Neural progenitor cell (in vitro differentiated cells): ENCODE measurements at regions not wholly inside any gene's neighbourhood (a gene's known extent, or its start where the extent isn't known, plus 50 kb on each side); places are given as distances from the start of the nearest gene placed in this dataset.

Source experiments
- DNase-seq: peaks from one replicate; pipeline ENCODE4 v3.0.0-alpha.2; 2016; ENCODE audit warnings: low spot score
- H2AFZ ChIP-seq: fragments of 200-600 bp; sonication (generic); replicated peaks from 2 replicates; pipeline ENCODE4 v1.6.1; 2016; ENCODE audit warnings: antibody characterized with exemption
- H3F3A ChIP-seq: fragments of 200-600 bp; sonication (generic); 2 replicates; pipeline ENCODE4 v1.6.1; 2016; ENCODE audit warnings: antibody characterized with exemption, low read depth
- H3K27ac ChIP-seq: fragments of 200-600 bp; sonication (generic); 2 replicates; pipeline ENCODE4 v1.5.1; 2016; ENCODE audit warnings: mild to moderate bottlenecking
- H3K27me3 ChIP-seq: fragments of 200-600 bp; sonication (generic); 2 replicates; pipeline ENCODE4 v1.6.1; 2016; ENCODE audit warnings: mild to moderate bottlenecking, moderate library complexity
- H3K36me3 ChIP-seq: fragments of 200-600 bp; sonication (generic); 2 replicates; pipeline ENCODE4 v1.5.1; 2016
- H3K4me1 ChIP-seq: fragments of 200-600 bp; sonication (generic); 2 replicates; pipeline ENCODE4 v1.6.1; 2016; ENCODE audit warnings: mixed run types
- H3K4me2 ChIP-seq: fragments of 200-600 bp; sonication (generic); 2 replicates; pipeline ENCODE4 v1.6.1; 2016
- H3K4me3 ChIP-seq: fragments of 200-600 bp; sonication (generic); 2 replicates; pipeline ENCODE4 v1.5.1; 2016
- H3K79me2 ChIP-seq: fragments of 200-600 bp; sonication (generic); 2 replicates; pipeline ENCODE4 v1.6.1; 2016; ENCODE audit warnings: low read depth
- H3K9ac ChIP-seq: fragments of 200-600 bp; sonication (generic); 2 replicates; pipeline ENCODE4 v1.6.1; 2016
- H3K9me3 ChIP-seq: fragments of 200-600 bp; sonication (generic); 2 replicates; pipeline ENCODE4 v1.5.1; 2016; ENCODE audit warnings: low read depth
- H4K20me1 ChIP-seq: fragments of 200-600 bp; sonication (generic); 2 replicates; pipeline ENCODE4 v1.6.1; 2016; ENCODE audit warnings: low read depth
- H3K27ac Mint-ChIP-seq: 3 replicates; pipeline ENCODE4 v1.8.0; 2021; ENCODE audit warnings: mixed read lengths
- H3K27me3 Mint-ChIP-seq: 2 replicates; pipeline ENCODE4 v1.8.0; 2022; ENCODE audit warnings: low read depth, mild to moderate bottlenecking, inconsistent platforms, moderate library complexity, mixed read lengths; ENCODE audit not compliant: insufficient read depth
- H3K36me3 Mint-ChIP-seq: 3 replicates; pipeline ENCODE4 v1.8.0; 2021; ENCODE audit warnings: mixed read lengths
- H3K4me1 Mint-ChIP-seq: 3 replicates; pipeline ENCODE4 v1.8.0; 2021; ENCODE audit warnings: mixed read lengths
- H3K4me3 Mint-ChIP-seq: 3 replicates; pipeline ENCODE4 v1.8.0; 2021; ENCODE audit warnings: mild to moderate bottlenecking, moderate library complexity, mixed read lengths
- H3K9me3 Mint-ChIP-seq: 3 replicates; pipeline ENCODE4 v1.8.0; 2020; ENCODE audit warnings: mixed read lengths
- CTCF ChIP-seq: fragments of 200-600 bp; sonication (generic); IDR thresholded peaks from 2 replicates; pipeline ENCODE4 v1.5.1; 2017; ENCODE audit warnings: antibody characterized with exemption, mild to moderate bottlenecking
- EZH2 ChIP-seq: fragments of 200-600 bp; sonication (generic); IDR thresholded peaks from 2 replicates; pipeline ENCODE4 v1.6.1; 2017; ENCODE audit warnings: antibody characterized with exemption, mild to moderate bottlenecking, moderate library complexity
- EZH2phosphoT487 ChIP-seq: fragments of 200-600 bp; sonication (generic); IDR thresholded peaks from 2 replicates; pipeline ENCODE4 v1.6.1; 2017; ENCODE audit warnings: antibody characterized with exemption

GRCh38 chr13:27673911-27674310 lies 52.2 kb downstream of the POLR1D start:
- Histone ChIP-seq H4K20me1 (no peaks in the 10 kb centered on the region), H3K9me3 (no peaks in the 10 kb centered on the region), H3K9ac (no peak overlapping the region), H3K4me1 (no peaks in the 10 kb centered on the region), H2AFZ (no peak overlapping the region), H3F3A (no peaks in the 10 kb centered on the region), H3K79me2 (no peaks in the 10 kb centered on the region), H3K27me3 (no peaks in the 10 kb centered on the region), H3K4me3 (no peak overlapping the region), H3K36me3 (no peaks in the 10 kb centered on the region), H3K27ac (no peak overlapping the region), H3K4me2 (no peak overlapping the region)
- Mint-ChIP-seq H3K4me3 (no peak overlapping the region), H3K9me3 (no peaks in the 10 kb centered on the region), H3K27me3 (peaks cover 7% of the 10 kb centered on the region), H3K27ac (no peak overlapping the region), H3K36me3 (no peaks in the 10 kb centered on the region), H3K4me1 (peaks cover 2% of the 10 kb centered on the region)
- DNase-seq: no peak
- TF ChIP-seq CTCF: no peak
- no peak for TF ChIP-seq EZH2
- no peak for TF ChIP-seq EZH2phosphoT487

DNA sequence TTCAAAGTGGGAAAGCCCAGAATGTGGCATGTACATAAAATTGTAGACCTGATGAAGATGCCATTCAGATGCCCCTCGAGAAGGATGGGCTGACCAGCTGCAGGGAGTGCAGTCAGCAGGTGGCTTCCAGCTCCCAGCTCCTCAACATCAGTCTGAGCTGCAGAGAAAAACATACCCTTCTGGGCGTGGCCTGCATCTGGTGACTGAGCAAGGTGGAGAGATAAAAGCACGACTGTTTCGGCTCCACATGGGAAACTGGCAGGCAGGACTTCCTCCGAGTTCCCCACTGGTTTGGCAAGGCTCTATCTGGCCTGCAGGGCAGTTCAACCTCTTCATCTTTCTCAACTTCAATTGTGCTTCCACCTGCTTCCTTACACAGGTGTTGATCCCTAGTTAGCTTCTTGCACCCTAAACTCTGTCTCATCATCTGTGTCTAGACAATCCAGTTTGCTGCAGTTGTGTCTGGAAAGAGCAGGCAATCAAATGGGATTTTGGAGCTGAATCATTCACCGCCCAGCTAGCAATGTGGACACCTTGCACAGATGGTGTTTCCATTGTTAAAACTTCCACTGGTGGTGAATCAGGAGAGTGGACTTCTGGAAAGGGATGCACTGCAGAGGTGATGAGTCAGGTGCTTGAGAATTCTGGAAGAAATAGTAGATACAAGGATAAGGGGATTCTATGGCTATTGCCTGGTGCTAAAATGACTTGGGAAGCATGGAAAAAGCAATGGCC lies 56.8 kb downstream of the POLR1D start:
- Histone ChIP-seq H2AFZ (no peak overlapping the region), H3K27ac (no peak overlapping the region), H3K4me1 (no peaks in the 10 kb centered on the region), H4K20me1 (no peaks in the 10 kb centered on the region), H3K9me3 (no peaks in the 10 kb centered on the region), H3K27me3 (peaks cover 34% of the 10 kb centered on the region), H3F3A (no peaks in the 10 kb centered on the region), H3K36me3 (no peaks in the 10 kb centered on the region), H3K79me2 (no peaks in the 10 kb centered on the region), H3K4me2 (no peak overlapping the region), H3K9ac (no peak overlapping the region), H3K4me3 (no peak overlapping the region)
- Mint-ChIP-seq H3K27me3 (peaks cover 4% of the 10 kb centered on the region), H3K4me3 (no peak overlapping the region), H3K27ac (no peak overlapping the region), H3K4me1 (no peaks in the 10 kb centered on the region), H3K9me3 (no peaks in the 10 kb centered on the region), H3K36me3 (no peaks in the 10 kb centered on the region)
- TF ChIP-seq CTCF: no peak
- no peak for TF ChIP-seq EZH2
- DNase-seq: no peak

GRCh38 chr13:27679396-27679795 lies 57.7 kb downstream of the POLR1D start:
- H3K27me3 ChIP-seq: peaks cover 39% of the 10 kb centered on the region
- H3K9me3 Mint-ChIP-seq: no peaks in the 10 kb centered on the region
- H3F3A ChIP-seq: no peaks in the 10 kb centered on the region
- TF ChIP-seq EZH2phosphoT487 (no peak), CTCF (no peak), EZH2 (no peak)
- H3K27ac Mint-ChIP-seq: no peak overlapping the region
- no peaks in the 10 kb centered on the region for H3K36me3 Mint-ChIP-seq
- H3K4me2 ChIP-seq: no peak overlapping the region
- H2AFZ ChIP-seq: no peak overlapping the region
- H3K27me3 Mint-ChIP-seq: peaks cover 4% of the 10 kb centered on the region
- DNase-seq: no peak
- H3K4me1 ChIP-seq: no peaks in the 10 kb centered on the region
- H3K79me2 ChIP-seq: no peaks in the 10 kb centered on the region
- H3K9me3 ChIP-seq: no peaks in the 10 kb centered on the region
- H3K4me1 Mint-ChIP-seq: no peaks in the 10 kb centered on the region
- H3K27ac ChIP-seq: no peak overlapping the region
- no peaks in the 10 kb centered on the region for H4K20me1 ChIP-seq
- H3K4me3 ChIP-seq: no peak overlapping the region
- H3K9ac ChIP-seq: no peak overlapping the region
- no peak overlapping the region for H3K4me3 Mint-ChIP-seq
- no peaks in the 10 kb centered on the region for H3K36me3 ChIP-seq
